ENCODE measurements at regions not wholly inside any gene's neighbourhood (a gene's known extent, or its start where the extent isn't known, plus 50 kb on each side); places are given as distances from the start of the nearest gene placed in this dataset.

GRCh38 chr5:10162468-10162867 is 87.2 kb downstream of the ATPSCKMT start:
- DNase-seq (ENCODE audit: low read depth, low spot score) (no peak), FAIRE-seq (no peak)
- no peaks in the 10 kb centered on the region for H3K4me1 ChIP-seq (ENCODE audit: control insufficient read depth, extremely low read depth, insufficient read depth, low read length)
- no peak overlapping the region for H3K9ac ChIP-seq (ENCODE audit: control insufficient read depth, extremely low read depth, insufficient read depth, low read length)
- no peaks in the 10 kb centered on the region for H3K9me1 ChIP-seq (ENCODE audit: control insufficient read depth, extremely low read depth, insufficient read depth, low read length)
- no peak overlapping the region for H3K27ac ChIP-seq (ENCODE audit: control insufficient read depth, insufficient read depth, low read length)
- dilution Hi-C loops (cut with MboI; ENCODE audit: extremely low pct_ligation_motif_present, low sequenced_read_pairs), result no loop called here
- H3K4me3 ChIP-seq (ENCODE audit: control insufficient read depth in 2 of 3, extremely low read depth in 1 of 3, insufficient read depth in 2 of 3, low read depth in 1 of 3, low read length in 3 of 3), result no peak overlapping the region
- no peak for TF ChIP-seq EZH2 (IDR thresholded peaks at IDR 0.05; ENCODE audit: low read length)
- TF ChIP-seq CTCF (optimal IDR thresholded peaks at IDR 0.05 in 1 of 3, IDR thresholded peaks at IDR 0.05 in 1 of 3, conservative IDR thresholded peaks at IDR 0.05 in 1 of 3; ENCODE audit: extremely low read depth in 1 of 3, insufficient read depth in 2 of 3, low read length in 3 of 3), result no peak
- H3K9me3 ChIP-seq (ENCODE audit: control insufficient read depth, low read depth, low read length), result no peaks in the 10 kb centered on the region
- H3K79me2 ChIP-seq (ENCODE audit: control insufficient read depth, insufficient read depth, low read length), result no peaks in the 10 kb centered on the region
- no peak overlapping the region for H2AFZ ChIP-seq (ENCODE audit: control insufficient read depth, low read length)
- H3K4me2 ChIP-seq (ENCODE audit: control insufficient read depth, extremely low read depth, insufficient read depth, low read depth, low read length), result no peak overlapping the region
- H3K36me3 ChIP-seq (ENCODE audit: control insufficient read depth in 2 of 2, extremely low read depth in 1 of 2, insufficient read depth in 2 of 2, low read length in 2 of 2), result no peaks in the 10 kb centered on the region
- no peaks in the 10 kb centered on the region for H3K27me3 ChIP-seq (ENCODE audit: control insufficient read depth, extremely low read depth, insufficient read depth, low read length)
- no peaks in the 10 kb centered on the region for H4K20me1 ChIP-seq (ENCODE audit: control insufficient read depth, extremely low read depth, insufficient read depth, low read length)

GRCh38 chr5:10161778-10162177 is 87.9 kb downstream of the ATPSCKMT start:
- Histone ChIP-seq H3K36me3 (ENCODE audit: control insufficient read depth in 2 of 2, extremely low read depth in 1 of 2, insufficient read depth in 2 of 2, low read length in 2 of 2) (no peaks in the 10 kb centered on the region), H3K27me3 (ENCODE audit: control insufficient read depth, extremely low read depth, insufficient read depth, low read length) (no peaks in the 10 kb centered on the region), H2AFZ (ENCODE audit: control insufficient read depth, low read length) (no peak overlapping the region), H3K9me3 (ENCODE audit: control insufficient read depth, low read depth, low read length) (no peaks in the 10 kb centered on the region), H3K27ac (ENCODE audit: control insufficient read depth, insufficient read depth, low read length) (no peak overlapping the region), H4K20me1 (ENCODE audit: control insufficient read depth, extremely low read depth, insufficient read depth, low read length) (no peaks in the 10 kb centered on the region), H3K9me1 (ENCODE audit: control insufficient read depth, extremely low read depth, insufficient read depth, low read length) (no peaks in the 10 kb centered on the region), H3K4me2 (ENCODE audit: control insufficient read depth, extremely low read depth, insufficient read depth, low read depth, low read length) (no peak overlapping the region), H3K4me3 (ENCODE audit: control insufficient read depth in 2 of 3, extremely low read depth in 1 of 3, insufficient read depth in 2 of 3, low read depth in 1 of 3, low read length in 3 of 3) (no peak overlapping the region), H3K9ac (ENCODE audit: control insufficient read depth, extremely low read depth, insufficient read depth, low read length) (no peak overlapping the region), H3K79me2 (ENCODE audit: control insufficient read depth, insufficient read depth, low read length) (no peaks in the 10 kb centered on the region), H3K4me1 (ENCODE audit: control insufficient read depth, extremely low read depth, insufficient read depth, low read length) (no peaks in the 10 kb centered on the region)
- dilution Hi-C loops (cut with MboI; ENCODE audit: extremely low pct_ligation_motif_present, low sequenced_read_pairs), result no loop called here
- DNase-seq (ENCODE audit: low read depth, low spot score) (no peak), FAIRE-seq (no peak)
- TF ChIP-seq CTCF (optimal IDR thresholded peaks at IDR 0.05 in 1 of 3, IDR thresholded peaks at IDR 0.05 in 1 of 3, conservative IDR thresholded peaks at IDR 0.05 in 1 of 3; ENCODE audit: extremely low read depth in 1 of 3, insufficient read depth in 2 of 3, low read length in 3 of 3) (no peak), EZH2 (IDR thresholded peaks at IDR 0.05; ENCODE audit: low read length) (no peak)
